ENCODE measurements at regions not wholly inside any gene's neighbourhood (a gene's known extent, or its start where the extent isn't known, plus 50 kb on each side); places are given as distances from the start of the nearest gene placed in this dataset.
A peak's percentile ranks its signal among the peaks of the same experiment; 100 is the strongest.

GRCh38 chr10:35912615-35913569, 270.8 kb upstream of the FZD8 start:
- DNase-seq: peak; percentile 59

GRCh38 chr10:35911954-35912353, 269.9 kb upstream of the FZD8 start:
- DNase-seq: no peak

- DNase-seq: no peak
Observed at GRCh38 chr10:35911233-35911632, 269.1 kb upstream of the FZD8 start.

GRCh38 chr10:35910234-35910633, 268.1 kb upstream of the FZD8 start:
- peak; percentile 82 for DNase-seq

- no peak for DNase-seq
Observed at GRCh38 chr10:35909121-35909720, 267.1 kb upstream of the FZD8 start.

GRCh38 chr10:35908451-35908850, 266.4 kb upstream of the FZD8 start:
- no peak for DNase-seq

- DNase-seq: no peak
Observed at GRCh38 chr10:35907548-35907947, 265.5 kb upstream of the FZD8 start.

GRCh38 chr10:35906155-35906554, 264.1 kb upstream of the FZD8 start:
- no peak for DNase-seq

GRCh38 chr10:35903021-35903420, 260.9 kb upstream of the FZD8 start:
- no peak for DNase-seq

GRCh38 chr10:35898716-35899440, 256.8 kb upstream of the FZD8 start:
- no peak for DNase-seq

- DNase-seq: peak; percentile 81
Observed at GRCh38 chr10:35896001-35896400, 253.9 kb upstream of the FZD8 start.

- peak; percentile 68 for DNase-seq
Observed at GRCh38 chr10:35895331-35895730, 253.2 kb upstream of the FZD8 start.

GRCh38 chr10:35892526-35892925, 250.4 kb upstream of the FZD8 start:
- DNase-seq: peak; percentile 45

- no peak for DNase-seq
Observed at GRCh38 chr10:35890676-35891495, 248.8 kb upstream of the FZD8 start.

GRCh38 chr10:35889971-35890675, 248.0 kb upstream of the FZD8 start:
- no peak for DNase-seq

GRCh38 chr10:35889226-35889625, 247.1 kb upstream of the FZD8 start:
- DNase-seq: no peak

- no peak for DNase-seq
Observed at GRCh38 chr10:35888400-35888799, 246.3 kb upstream of the FZD8 start.

- DNase-seq: no peak
Observed at GRCh38 chr10:35887685-35888084, 245.6 kb upstream of the FZD8 start.

- no peak for DNase-seq
Observed at GRCh38 chr10:35885076-35885475, 243.0 kb upstream of the FZD8 start.

- no peak for DNase-seq
Observed at GRCh38 chr10:35884657-35885071, 242.6 kb upstream of the FZD8 start.

GRCh38 chr10:35882422-35883150, 240.5 kb upstream of the FZD8 start:
- DNase-seq: no peak
